Mesenchymal stem cell (in vitro differentiated cells and primary cell): ENCODE measurements at regions not wholly inside any gene's neighbourhood (a gene's known extent, or its start where the extent isn't known, plus 50 kb on each side); places are given as distances from the start of the nearest gene placed in this dataset.

Experiments used
- DNase-seq: peaks from one replicate; pipeline ENCODE4 v3.0.0-alpha.2; 2013
- H2AFZ ChIP-seq: one replicate; pipeline ENCODE4 v1.6.1; 2013; ENCODE audit warnings: low read depth, mild to moderate bottlenecking, control low read depth, inconsistent platforms, low read length, moderate library complexity
- H2AK5ac ChIP-seq: 2 replicates; pipeline ENCODE4 v1.6.1; 2013; ENCODE audit warnings: low read length, moderate library complexity, mild to moderate bottlenecking, inconsistent platforms; ENCODE audit not compliant: severe bottlenecking
- H2BK120ac ChIP-seq: one replicate; pipeline ENCODE4 v1.6.1; 2013; ENCODE audit warnings: low read depth, mild to moderate bottlenecking, inconsistent platforms, low read length, moderate library complexity
- H2BK12ac ChIP-seq, 2 experiments: one replicate each; pipeline ENCODE4 v1.6.1; 2013; ENCODE audit warnings: inconsistent platforms in 2 of 2, low read length in 2 of 2, mild to moderate bottlenecking in 2 of 2, moderate library complexity in 2 of 2, control low read depth in 1 of 2
- H2BK15ac ChIP-seq: one replicate; pipeline ENCODE4 v1.6.1; 2013; ENCODE audit warnings: mild to moderate bottlenecking, low read depth, inconsistent platforms; ENCODE audit not compliant: poor library complexity, severe bottlenecking
- H2BK5ac ChIP-seq: 2 replicates; pipeline ENCODE4 v1.6.1; 2013; ENCODE audit warnings: low read depth, mild to moderate bottlenecking, low read length, control low read depth, inconsistent platforms; ENCODE audit not compliant: poor library complexity, severe bottlenecking
- H3K14ac ChIP-seq, 2 experiments: one replicate each; pipeline ENCODE4 v1.6.1; 2013; ENCODE audit warnings: inconsistent platforms in 2 of 2, low read length in 2 of 2, control low read depth in 1 of 2, mild to moderate bottlenecking in 1 of 2, moderate library complexity in 1 of 2
- H3K18ac ChIP-seq, 2 experiments: one replicate each; pipeline ENCODE4 v1.6.1; 2013; ENCODE audit warnings: inconsistent platforms in 2 of 2, low read length in 2 of 2, control low read depth in 1 of 2, low read depth in 1 of 2, mild to moderate bottlenecking in 1 of 2
- H3K23ac ChIP-seq, 2 experiments: one replicate each; pipeline ENCODE4 v1.6.1; 2013; ENCODE audit warnings: inconsistent platforms in 2 of 2, low read length in 2 of 2, mild to moderate bottlenecking in 2 of 2, moderate library complexity in 2 of 2, control low read depth in 1 of 2
- H3K27ac ChIP-seq: 2 replicates; pipeline ENCODE4 v1.5.1; 2013; ENCODE audit warnings: mild to moderate bottlenecking, moderate library complexity, low read length, control low read depth, inconsistent platforms; ENCODE audit not compliant: poor library complexity, severe bottlenecking
- H3K27me3 ChIP-seq, 2 experiments: 2 replicates each; pipeline versions ENCODE4 v1.6.1 to v1.7.0; 2013; ENCODE audit warnings: low read length in 2 of 2, mild to moderate bottlenecking in 2 of 2, moderate library complexity in 2 of 2, control low read depth in 1 of 2, inconsistent platforms in 1 of 2; ENCODE audit not compliant: control insufficient read depth in 1 of 2, insufficient read depth in 1 of 2
- H3K36me3 ChIP-seq, 2 experiments: 2 replicates each; pipeline versions ENCODE4 v1.6.1 to v1.7.0; 2013; ENCODE audit warnings: low read length in 2 of 2, control low read depth in 1 of 2, inconsistent platforms in 1 of 2, low read depth in 1 of 2, mild to moderate bottlenecking in 1 of 2; ENCODE audit not compliant: insufficient read depth in 2 of 2, control insufficient read depth in 1 of 2
- H3K4ac ChIP-seq, 2 experiments: one replicate each; pipeline ENCODE4 v1.6.1; 2013; ENCODE audit warnings: inconsistent platforms in 2 of 2, low read length in 2 of 2, mild to moderate bottlenecking in 2 of 2, moderate library complexity in 2 of 2, control low read depth in 1 of 2, low read depth in 1 of 2
- H3K4me1 ChIP-seq: 2 replicates; pipeline ENCODE4 v1.6.1; 2013; ENCODE audit warnings: low read depth, low read length, control low read depth; ENCODE audit not compliant: control insufficient read depth, insufficient read depth
- H3K4me2 ChIP-seq: 2 replicates; pipeline ENCODE4 v1.6.1; 2013; ENCODE audit warnings: low read length, mild to moderate bottlenecking, inconsistent platforms; ENCODE audit not compliant: poor library complexity, severe bottlenecking
- H3K4me3 ChIP-seq, 2 experiments: 2 replicates each; pipeline versions ENCODE4 v1.5.1 to v1.7.0; 2013; ENCODE audit warnings: low read length in 2 of 2, mild to moderate bottlenecking in 2 of 2, control low read depth in 1 of 2, low read depth in 1 of 2; ENCODE audit not compliant: insufficient read depth in 1 of 2
- H3K79me1 ChIP-seq: replicated peaks from 2 replicates; pipeline ENCODE4 v1.6.1; 2013; ENCODE audit warnings: mild to moderate bottlenecking, control low read depth, low read length, inconsistent platforms; ENCODE audit not compliant: poor library complexity, severe bottlenecking
- H3K9ac ChIP-seq: 2 replicates; pipeline ENCODE4 v1.7.0; 2013; ENCODE audit warnings: mild to moderate bottlenecking, low read length, moderate library complexity
- H3K9me3 ChIP-seq: 2 replicates; pipeline ENCODE4 v1.7.0; 2013; ENCODE audit warnings: mild to moderate bottlenecking, low read length; ENCODE audit not compliant: control insufficient read depth
- H4K8ac ChIP-seq: one replicate; pipeline ENCODE4 v1.6.1; 2013; ENCODE audit warnings: inconsistent platforms, mild to moderate bottlenecking, low read length, moderate library complexity
- H4K91ac ChIP-seq: one replicate; pipeline ENCODE4 v1.6.1; 2013; ENCODE audit warnings: mild to moderate bottlenecking, low read length, inconsistent platforms
- WGBS: methylation state at CpG from one replicate; pipeline ENCODE4 v1.1.7; 2013; ENCODE audit warnings: mixed read lengths; 5-methylcytosine and 5-hydroxymethylcytosine counted together

GRCh38 chr16:61530697-61531096 lies 505.5 kb downstream of the CDH8 start:
- Histone ChIP-seq H3K79me1 (no peaks in the 10 kb centered on the region), H3K4me1 (no peaks in the 10 kb centered on the region), H2BK120ac (no peak overlapping the region)

GRCh38 chr16:61500851-61501250 lies 535.4 kb downstream of the CDH8 start:
- no peak overlapping the region for H3K23ac ChIP-seq
- WGBS, result 50% methylated on average over 1 of the region's 2 CpGs
- H2AK5ac ChIP-seq, result no peak overlapping the region
- no peaks in the 10 kb centered on the region for H3K27me3 ChIP-seq
- no peak overlapping the region for H2BK15ac ChIP-seq
- H2AFZ ChIP-seq, result no peak overlapping the region
- H3K9ac ChIP-seq, result no peak overlapping the region
- no peak overlapping the region for H3K27ac ChIP-seq
- no peak overlapping the region for H3K14ac ChIP-seq
- no peak overlapping the region for H3K4ac ChIP-seq
- DNase-seq, result no peak
- no peaks in the 10 kb centered on the region for H3K4me1 ChIP-seq
- no peaks in the 10 kb centered on the region for H3K9me3 ChIP-seq
- H3K18ac ChIP-seq, result no peak overlapping the region
- H3K4me3 ChIP-seq, result no peak overlapping the region
- no peak overlapping the region for H2BK120ac ChIP-seq
- no peak overlapping the region for H2BK5ac ChIP-seq
- no peaks in the 10 kb centered on the region for H3K79me1 ChIP-seq
- no peak overlapping the region for H3K4me2 ChIP-seq
- no peaks in the 10 kb centered on the region for H3K36me3 ChIP-seq
- no peak overlapping the region for H2BK12ac ChIP-seq
- no peak overlapping the region for H4K91ac ChIP-seq
- H4K8ac ChIP-seq, result no peak overlapping the region

More at GRCh38 chr16:61530697-61531096, 505.5 kb downstream of the CDH8 start:
- no peak overlapping the region for H3K14ac ChIP-seq
- no peak overlapping the region for H3K4me3 ChIP-seq
- DNase-seq, result no peak
- no peaks in the 10 kb centered on the region for H3K9me3 ChIP-seq
- 48% methylated on average over 2 of the region's 2 CpGs for WGBS
- H2AK5ac ChIP-seq, result no peak overlapping the region
- H3K9ac ChIP-seq, result no peak overlapping the region
- H4K8ac ChIP-seq, result no peak overlapping the region
- no peak overlapping the region for H3K23ac ChIP-seq
- H3K4ac ChIP-seq, result no peak overlapping the region
- H2BK12ac ChIP-seq, result no peak overlapping the region
- no peak overlapping the region for H2BK5ac ChIP-seq
- no peak overlapping the region for H3K18ac ChIP-seq
- no peak overlapping the region for H3K4me2 ChIP-seq
- no peak overlapping the region for H2BK15ac ChIP-seq
- H3K36me3 ChIP-seq, result no peaks in the 10 kb centered on the region
- H3K27me3 ChIP-seq, result no peaks in the 10 kb centered on the region
- H4K91ac ChIP-seq, result no peak overlapping the region
- H3K27ac ChIP-seq, result no peak overlapping the region
- H2AFZ ChIP-seq, result no peak overlapping the region

GRCh38 chr16:61480250-61480649 lies 556.0 kb downstream of the CDH8 start:
- Histone ChIP-seq H3K14ac (no peak overlapping the region), H3K36me3 (no peaks in the 10 kb centered on the region)
- 80% methylated on average over 1 of the region's 1 CpG for WGBS

GRCh38 chr16:61471737-61472136 lies 564.5 kb downstream of the CDH8 start:
- no peak overlapping the region for H2BK15ac ChIP-seq
- H2AFZ ChIP-seq, result no peak overlapping the region
- no peak overlapping the region for H3K18ac ChIP-seq
- no peak overlapping the region for H3K9ac ChIP-seq
- no peak overlapping the region for H3K27ac ChIP-seq
- H3K4me1 ChIP-seq, result no peaks in the 10 kb centered on the region
- no peaks in the 10 kb centered on the region for H3K27me3 ChIP-seq
- no peak overlapping the region for H2BK12ac ChIP-seq
- DNase-seq, result no peak
- no peak overlapping the region for H4K91ac ChIP-seq
- H2BK5ac ChIP-seq, result no peak overlapping the region
- H3K4me2 ChIP-seq, result no peak overlapping the region
- no peak overlapping the region for H2AK5ac ChIP-seq
- H3K14ac ChIP-seq, result no peak overlapping the region
- H3K79me1 ChIP-seq, result no peaks in the 10 kb centered on the region
- no peak overlapping the region for H4K8ac ChIP-seq
- no peak overlapping the region for H2BK120ac ChIP-seq
- H3K4ac ChIP-seq, result no peak overlapping the region
- no peak overlapping the region for H3K4me3 ChIP-seq
- H3K23ac ChIP-seq, result no peak overlapping the region
- peaks cover 14% of the 10 kb centered on the region for H3K9me3 ChIP-seq
- no peaks in the 10 kb centered on the region for H3K36me3 ChIP-seq

More at GRCh38 chr16:61480250-61480649, 556.0 kb downstream of the CDH8 start:
- Histone ChIP-seq H3K18ac (no peak overlapping the region), H2BK120ac (no peak overlapping the region), H2BK5ac (no peak overlapping the region), H4K91ac (no peak overlapping the region), H3K4me2 (no peak overlapping the region), H3K27me3 (no peaks in the 10 kb centered on the region), H2AFZ (no peak overlapping the region), H3K4me1 (no peaks in the 10 kb centered on the region), H3K79me1 (no peaks in the 10 kb centered on the region), H3K23ac (no peak overlapping the region), H3K4ac (no peak overlapping the region), H4K8ac (no peak overlapping the region), H2AK5ac (no peak overlapping the region), H3K9me3 (peaks cover 10% of the 10 kb centered on the region), H2BK15ac (no peak overlapping the region), H3K4me3 (no peak overlapping the region), H3K9ac (no peak overlapping the region), H2BK12ac (no peak overlapping the region), H3K27ac (no peak overlapping the region)
- no peak for DNase-seq
